ENCODE measurements at regions not wholly inside any gene's neighbourhood (a gene's known extent, or its start where the extent isn't known, plus 50 kb on each side); places are given as distances from the start of the nearest gene placed in this dataset.

DNA sequence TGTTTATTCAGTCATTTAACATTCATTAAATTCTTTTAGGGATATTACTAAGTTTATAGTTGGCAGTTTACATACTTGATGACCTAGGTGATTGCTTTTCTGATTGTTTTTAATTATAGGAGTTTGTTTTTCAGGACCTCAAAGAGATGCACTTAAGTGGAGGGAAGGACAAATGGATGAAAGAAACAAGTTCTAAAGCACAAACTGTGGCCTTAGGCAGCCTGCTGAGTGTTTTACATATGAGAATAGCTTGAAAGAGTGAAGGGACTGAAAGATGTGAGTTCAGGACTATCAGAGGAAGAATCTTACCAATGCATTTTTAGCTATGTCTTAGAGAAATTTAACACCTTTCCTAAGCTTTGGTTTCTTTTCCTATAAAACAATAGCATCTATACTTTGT is 402.6 kb downstream of the KLF12 start:
- Histone ChIP-seq H3K27ac (ENCODE audit: low read depth, low read length) (no peak overlapping the region), H3K4me1 (ENCODE audit: control insufficient read depth in 2 of 2, insufficient read depth in 2 of 2, low read length in 2 of 2) (no peaks in the 10 kb centered on the region), H3K9me3 (ENCODE audit: control insufficient read depth in 2 of 3, low read length in 3 of 3) (no peaks in the 10 kb centered on the region), H3K36me3 (ENCODE audit: control insufficient read depth in 2 of 3, insufficient read depth in 3 of 3, low read length in 3 of 3) (peaks cover 0 to 5% (median 0%) of the 10 kb centered on the region in 3 experiments), H3K27me3 (ENCODE audit: control insufficient read depth in 2 of 2, insufficient read depth in 2 of 2, low read length in 2 of 2) (no peaks in the 10 kb centered on the region), H3K4me3 (ENCODE audit: low read length) (no peak overlapping the region)
- peaks cover 6 to 70% (median 49%) of the 10 kb centered on the region in 5 donors for H3K36me3 Mint-ChIP-seq
- H3K4me1 Mint-ChIP-seq, result peaks cover 0 to 57% (median 36%) of the 10 kb centered on the region in 7 donors
- intact Hi-C loops (cut with micrococcal nuclease), result no loop called here
- ChIA-PET POLR2A (interaction anchor here (0.6 to 0.9 kb wide), 3 partner anchors 12 to 498 kb away, joined by 4 to 5 read pairs (median 5); no protein-coding TSS in a partner anchor), CTCF (interaction anchor here (0.6 to 1.4 kb wide), 3 partner anchors 9 to 226 kb away, joined by 3 to 5 read pairs (median 5); no protein-coding TSS in a partner anchor)
- no peaks in the 10 kb centered on the region for H3K27me3 Mint-ChIP-seq
- no peak for DNase-seq
- H3K27ac Mint-ChIP-seq, result peak overlapping the region in 6 of 9 donors; percentile 0 to 82 (median 68)
- ATAC-seq, result no peak
- H3K9me3 Mint-ChIP-seq, result peaks cover 0 to 4% (median 0%) of the 10 kb centered on the region in 11 donors
- H3K4me3 Mint-ChIP-seq, result no peak overlapping the region

DNA sequence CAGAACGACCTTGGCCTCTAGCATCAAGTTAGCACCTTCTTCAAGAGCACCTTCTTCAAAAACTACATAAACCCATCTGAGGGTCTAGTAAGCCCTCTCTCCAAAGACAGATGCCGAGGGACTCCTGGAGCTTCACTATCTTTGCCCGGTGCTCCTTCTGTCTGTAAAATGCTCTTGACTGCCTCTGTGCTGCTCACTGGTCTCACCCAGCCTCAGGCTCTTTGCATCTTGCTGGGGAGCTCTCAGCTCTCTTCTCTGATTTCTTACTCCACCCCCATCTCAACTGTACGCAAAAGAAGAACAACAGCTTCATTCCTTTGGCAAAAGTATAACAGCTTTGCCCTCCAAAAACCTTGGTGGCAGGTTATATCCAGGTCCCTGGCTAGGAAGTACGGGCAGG is 404.2 kb downstream of the KLF12 start:
- Histone ChIP-seq H3K27ac (ENCODE audit: low read depth, low read length) (no peak overlapping the region), H3K27me3 (ENCODE audit: control insufficient read depth in 2 of 2, insufficient read depth in 2 of 2, low read length in 2 of 2) (no peaks in the 10 kb centered on the region), H3K4me3 (ENCODE audit: low read length) (no peak overlapping the region), H3K9me3 (ENCODE audit: control insufficient read depth in 2 of 3, low read length in 3 of 3) (no peaks in the 10 kb centered on the region), H3K36me3 (ENCODE audit: control insufficient read depth in 2 of 3, insufficient read depth in 3 of 3, low read length in 3 of 3) (peaks cover 0 to 5% (median 0%) of the 10 kb centered on the region in 3 experiments), H3K4me1 (ENCODE audit: control insufficient read depth in 2 of 2, insufficient read depth in 2 of 2, low read length in 2 of 2) (no peaks in the 10 kb centered on the region)
- ATAC-seq, result no peak
- H3K4me3 Mint-ChIP-seq, result no peak overlapping the region
- intact Hi-C loops (cut with micrococcal nuclease), result no loop called here
- ChIA-PET CTCF (no interaction called here), POLR2A (interaction anchor here (0.9 to 1.9 kb wide), 3 partner anchors 10 to 20 kb away, joined by 4 to 6 read pairs (median 4); no protein-coding TSS in a partner anchor)
- peaks cover 0 to 43% (median 28%) of the 10 kb centered on the region in 7 donors for H3K4me1 Mint-ChIP-seq
- peak overlapping the region in 7 of 9 donors; percentile 23 to 69 (median 59) for H3K27ac Mint-ChIP-seq
- H3K27me3 Mint-ChIP-seq, result no peaks in the 10 kb centered on the region
- DNase-seq, result no peak
- H3K36me3 Mint-ChIP-seq, result peaks cover under 1 to 63% (median 45%) of the 10 kb centered on the region in 5 donors
- peaks cover 0 to 5% (median 0%) of the 10 kb centered on the region in 11 donors for H3K9me3 Mint-ChIP-seq

DNA sequence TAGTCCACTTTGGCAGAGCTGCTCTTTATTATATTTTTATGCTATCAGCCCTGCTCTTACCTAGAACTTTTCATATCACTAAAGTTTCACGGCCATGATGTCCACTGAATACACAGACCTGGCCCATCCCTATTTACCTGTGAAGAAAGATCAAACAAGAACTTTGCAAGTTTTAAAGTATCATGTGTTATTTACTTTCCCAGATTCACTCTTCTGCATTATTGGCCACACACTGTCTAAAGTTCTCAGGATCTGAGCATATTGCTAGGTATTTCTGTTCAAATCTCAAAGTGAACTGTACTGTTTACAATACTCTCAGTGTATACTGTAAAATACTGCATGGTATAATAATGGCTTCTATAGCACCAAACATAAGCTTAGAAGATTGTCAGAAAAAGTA is 405.2 kb downstream of the KLF12 start:
- CTCF ChIA-PET, result no interaction called here
- Mint-ChIP-seq H3K4me3 (no peak overlapping the region), H3K27ac (peak overlapping the region in 8 of 9 donors; percentile 3 to 69 (median 46)), H3K4me1 (peaks cover 0 to 42% (median 30%) of the 10 kb centered on the region in 7 donors), H3K9me3 (peaks cover 0 to 5% (median 0%) of the 10 kb centered on the region in 11 donors), H3K27me3 (no peaks in the 10 kb centered on the region), H3K36me3 (peaks cover 1 to 69% (median 48%) of the 10 kb centered on the region in 5 donors)
- H3K4me3 ChIP-seq (ENCODE audit: low read length), result no peak overlapping the region
- H3K9me3 ChIP-seq (ENCODE audit: control insufficient read depth in 2 of 3, low read length in 3 of 3), result no peaks in the 10 kb centered on the region
- POLR2A ChIA-PET, result interaction anchor here (1.0 to 1.9 kb wide), 2 partner anchors 12 to 21 kb away, joined by 4 to 6 read pairs; no protein-coding TSS in a partner anchor
- H3K27ac ChIP-seq (ENCODE audit: low read depth, low read length), result no peak overlapping the region
- H3K4me1 ChIP-seq (ENCODE audit: control insufficient read depth in 2 of 2, insufficient read depth in 2 of 2, low read length in 2 of 2), result no peaks in the 10 kb centered on the region
- no peaks in the 10 kb centered on the region for H3K27me3 ChIP-seq (ENCODE audit: control insufficient read depth in 2 of 2, insufficient read depth in 2 of 2, low read length in 2 of 2)
- intact Hi-C loops (cut with micrococcal nuclease), result no loop called here
- ATAC-seq (no peak), DNase-seq (no peak)
- H3K36me3 ChIP-seq (ENCODE audit: control insufficient read depth in 2 of 3, insufficient read depth in 3 of 3, low read length in 3 of 3), result peaks cover 0 to 5% (median 0%) of the 10 kb centered on the region in 3 experiments

DNA sequence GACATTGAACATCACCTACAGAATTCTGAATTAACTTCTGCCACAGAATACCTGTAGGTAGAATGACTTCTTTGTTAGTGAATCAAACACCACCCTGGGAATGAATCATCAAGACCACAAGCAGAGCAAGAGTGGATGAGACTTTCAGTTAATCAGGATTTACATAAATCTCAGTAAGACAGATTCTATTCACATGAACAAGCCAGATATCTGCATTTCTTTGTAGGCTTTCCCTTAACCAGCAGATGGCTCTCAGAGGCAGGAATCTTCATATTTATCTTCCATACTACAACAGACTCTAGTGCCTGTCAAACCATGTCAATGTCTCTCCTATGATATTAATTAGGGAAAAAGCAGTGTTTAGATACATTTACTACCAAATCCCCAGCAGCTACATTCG is 412.1 kb downstream of the KLF12 start:
- no peaks in the 10 kb centered on the region for H3K36me3 ChIP-seq (ENCODE audit: control insufficient read depth in 2 of 3, insufficient read depth in 3 of 3, low read length in 3 of 3)
- Mint-ChIP-seq H3K27me3 (peaks cover 0 to 7% (median 0%) of the 10 kb centered on the region in 5 donors), H3K4me1 (peaks cover 8 to 55% (median 50%) of the 10 kb centered on the region in 7 donors), H3K9me3 (peaks cover 0 to 5% (median 0%) of the 10 kb centered on the region in 11 donors), H3K27ac (peak overlapping the region in 8 of 9 donors; percentile 14 to 92 (median 82)), H3K4me3 (no peak overlapping the region), H3K36me3 (peaks cover 6 to 40% (median 14%) of the 10 kb centered on the region in 5 donors)
- peak in 3 of 9 donors; percentile 17 to 23 (median 23) for DNase-seq
- CTCF ChIA-PET, result interaction anchor here (0.6 to 2.0 kb wide), 5 partner anchors 9 to 1497 kb away, joined by 3 to 10 read pairs (median 5); no protein-coding TSS in a partner anchor
- H3K9me3 ChIP-seq (ENCODE audit: control insufficient read depth in 2 of 3, low read length in 3 of 3), result no peaks in the 10 kb centered on the region
- no peak overlapping the region for H3K4me3 ChIP-seq (ENCODE audit: low read length)
- intact Hi-C loops (cut with micrococcal nuclease), result loop anchor here in 1 of 2 donors (1.0 to 2.0 kb wide), 4 partner anchors 21 to 1497 kb away; no protein-coding TSS in a partner anchor
- H3K27ac ChIP-seq (ENCODE audit: low read depth, low read length), result no peak overlapping the region
- POLR2A ChIA-PET, result interaction anchor here (1.1 to 1.5 kb wide), 2 partner anchors 20 to 151 kb away, joined by 3 read pairs; no protein-coding TSS in a partner anchor
- no peaks in the 10 kb centered on the region for H3K27me3 ChIP-seq (ENCODE audit: control insufficient read depth in 2 of 2, insufficient read depth in 2 of 2, low read length in 2 of 2)
- H3K4me1 ChIP-seq (ENCODE audit: control insufficient read depth in 2 of 2, insufficient read depth in 2 of 2, low read length in 2 of 2), result peaks cover 6 to 7% of the 10 kb centered on the region in 2 donors
- ATAC-seq, result peak; percentile 44

DNA sequence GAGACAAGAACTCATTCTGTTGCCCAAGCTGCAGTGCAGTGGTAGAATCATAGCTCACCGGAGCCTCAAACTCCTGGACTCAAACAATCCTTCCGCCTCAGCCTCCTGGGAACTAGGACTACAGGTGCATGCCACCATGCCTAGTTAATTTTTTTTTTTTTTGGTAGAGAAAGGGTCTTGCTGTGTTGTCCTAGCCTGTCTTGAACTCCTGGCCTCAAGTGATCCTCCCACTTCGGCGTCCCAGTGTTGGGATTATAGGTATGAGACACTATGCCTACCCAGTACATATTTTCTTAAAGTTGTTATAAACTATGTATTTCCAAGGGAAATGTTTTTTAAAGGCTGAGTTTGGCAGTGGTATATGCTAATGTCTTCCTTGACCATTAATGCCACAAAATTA is 412.6 kb downstream of the KLF12 start:
- Mint-ChIP-seq H3K9me3 (peaks cover 0 to 5% (median 0%) of the 10 kb centered on the region in 11 donors), H3K4me3 (no peak overlapping the region), H3K4me1 (peaks cover 11 to 60% (median 55%) of the 10 kb centered on the region in 7 donors), H3K27me3 (peaks cover 0 to 7% (median 0%) of the 10 kb centered on the region in 5 donors), H3K27ac (peak overlapping the region in 7 of 9 donors; percentile 14 to 92 (median 77)), H3K36me3 (peaks cover 6 to 35% (median 14%) of the 10 kb centered on the region in 5 donors)
- Histone ChIP-seq H3K4me1 (ENCODE audit: control insufficient read depth in 2 of 2, insufficient read depth in 2 of 2, low read length in 2 of 2) (peaks cover 10 to 12% of the 10 kb centered on the region in 2 donors), H3K27me3 (ENCODE audit: control insufficient read depth in 2 of 2, insufficient read depth in 2 of 2, low read length in 2 of 2) (no peaks in the 10 kb centered on the region), H3K9me3 (ENCODE audit: control insufficient read depth in 2 of 3, low read length in 3 of 3) (no peaks in the 10 kb centered on the region), H3K36me3 (ENCODE audit: control insufficient read depth in 2 of 3, insufficient read depth in 3 of 3, low read length in 3 of 3) (no peaks in the 10 kb centered on the region), H3K27ac (ENCODE audit: low read depth, low read length) (no peak overlapping the region), H3K4me3 (ENCODE audit: low read length) (no peak overlapping the region)
- DNase-seq (no peak), ATAC-seq (no peak)
- ChIA-PET CTCF (interaction anchor here (0.6 to 0.7 kb wide), 2 partner anchors 21 to 124 kb away, joined by 3 to 6 read pairs; no protein-coding TSS in a partner anchor), POLR2A (interaction anchor here (0.6 kb wide), 1 partner anchor 39 kb away, joined by 3 read pairs; no protein-coding TSS in a partner anchor)
- intact Hi-C loops (cut with micrococcal nuclease), result no loop called here

DNA sequence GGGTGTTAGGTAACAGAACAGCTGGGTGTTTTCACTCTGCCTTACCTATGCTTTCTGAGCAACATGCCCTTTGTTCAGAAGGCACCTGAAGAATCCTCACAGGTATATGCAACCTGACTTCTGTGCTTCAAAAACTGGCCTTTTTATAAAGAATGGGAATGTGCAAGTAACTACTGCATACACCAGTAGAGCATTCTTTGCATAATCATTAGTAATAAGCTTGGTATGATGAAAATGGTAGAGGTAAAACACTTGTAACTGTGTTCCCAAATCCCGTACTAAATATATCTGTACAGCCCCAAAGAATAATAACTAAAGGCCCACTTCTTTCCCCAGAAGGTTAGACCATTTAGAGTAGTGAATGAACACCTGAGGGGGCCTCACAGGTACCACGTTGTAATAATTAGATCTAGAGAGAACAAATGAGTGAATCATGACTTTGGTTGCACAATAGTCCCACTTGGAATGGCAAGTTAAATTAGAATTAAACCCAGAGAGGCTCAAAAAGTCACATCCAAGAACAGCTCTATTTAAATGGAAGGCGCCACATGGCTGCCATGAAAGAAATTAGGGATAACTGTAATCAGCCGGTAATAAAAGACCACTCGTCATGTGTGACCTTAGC is 413.9 kb downstream of the KLF12 start:
- Mint-ChIP-seq H3K27me3 (peaks cover 0 to 7% (median 0%) of the 10 kb centered on the region in 5 donors), H3K27ac (peak overlapping the region in 8 of 9 donors; percentile 14 to 92 (median 73)), H3K4me3 (no peak overlapping the region), H3K36me3 (peaks cover 2 to 31% (median 14%) of the 10 kb centered on the region in 5 donors), H3K4me1 (peaks cover 22 to 73% (median 66%) of the 10 kb centered on the region in 7 donors), H3K9me3 (peaks cover 0 to 2% (median 0%) of the 10 kb centered on the region in 11 donors)
- H3K9me3 ChIP-seq (ENCODE audit: control insufficient read depth in 2 of 3, low read length in 3 of 3), result no peaks in the 10 kb centered on the region
- no peak overlapping the region for H3K4me3 ChIP-seq (ENCODE audit: low read length)
- POLR2A ChIA-PET, result no interaction called here
- no peaks in the 10 kb centered on the region for H3K36me3 ChIP-seq (ENCODE audit: control insufficient read depth in 2 of 3, insufficient read depth in 3 of 3, low read length in 3 of 3)
- DNase-seq, result no peak
- no peak overlapping the region for H3K27ac ChIP-seq (ENCODE audit: low read depth, low read length)
- H3K4me1 ChIP-seq (ENCODE audit: control insufficient read depth in 2 of 2, insufficient read depth in 2 of 2, low read length in 2 of 2), result peaks cover 20 to 21% of the 10 kb centered on the region in 2 donors
- no peaks in the 10 kb centered on the region for H3K27me3 ChIP-seq (ENCODE audit: control insufficient read depth in 2 of 2, insufficient read depth in 2 of 2, low read length in 2 of 2)
- intact Hi-C loops (cut with micrococcal nuclease), result no loop called here
- CTCF ChIA-PET, result interaction anchor here (1.1 kb wide), 1 partner anchor 1500 kb away, joined by 3 read pairs; no protein-coding TSS in a partner anchor
- no peak for ATAC-seq

Data from naive thymus-derived CD4-positive, alpha-beta T cell (primary cell).